ENCODE measurements at regions not wholly inside any gene's neighbourhood (a gene's known extent, or its start where the extent isn't known, plus 50 kb on each side); places are given as distances from the start of the nearest gene placed in this dataset.

- DNase-seq: no peak
These were observed 127.6 kb upstream of the LINC00305 start for GRCh38 chr18:64276311-64277090.

- no peak for DNase-seq
These were observed 126.9 kb upstream of the LINC00305 start for GRCh38 chr18:64275593-64276300.

GRCh38 chr18:64273724-64274123 is 124.8 kb upstream of the LINC00305 start:
- DNase-seq: no peak

- DNase-seq: no peak
These were observed 123.2 kb upstream of the LINC00305 start for GRCh38 chr18:64271975-64272659.

- no peak for DNase-seq
These were observed 122.4 kb upstream of the LINC00305 start for GRCh38 chr18:64271246-64271645.

- no peak for DNase-seq
These were observed 121.7 kb upstream of the LINC00305 start for GRCh38 chr18:64270608-64271007.

GRCh38 chr18:64270121-64270520 is 121.2 kb upstream of the LINC00305 start:
- no peak for DNase-seq

GRCh38 chr18:64264171-64264570 is 115.3 kb upstream of the LINC00305 start:
- DNase-seq: no peak

GRCh38 chr18:64260810-64261209 is 111.9 kb upstream of the LINC00305 start:
- no peak for DNase-seq

- no peak for DNase-seq
These were observed 111.0 kb upstream of the LINC00305 start for GRCh38 chr18:64259871-64260270.

- DNase-seq: no peak
These were observed 109.3 kb upstream of the LINC00305 start for GRCh38 chr18:64258111-64258650.

GRCh38 chr18:64254399-64255093 is 105.7 kb upstream of the LINC00305 start:
- no peak for DNase-seq

- no peak for DNase-seq
These were observed 105.0 kb upstream of the LINC00305 start for GRCh38 chr18:64253873-64254272.

- DNase-seq: no peak
These were observed 104.3 kb upstream of the LINC00305 start for GRCh38 chr18:64253222-64253621.

GRCh38 chr18:64248836-64249235 is 99.9 kb upstream of the LINC00305 start:
- no peak for DNase-seq

- DNase-seq: no peak
These were observed 96.4 kb upstream of the LINC00305 start for GRCh38 chr18:64245126-64245861.

GRCh38 chr18:64244571-64244970 is 95.7 kb upstream of the LINC00305 start:
- peak; percentile 1 for DNase-seq

- DNase-seq: no peak
These were observed 91.4 kb upstream of the LINC00305 start for GRCh38 chr18:64240316-64240715.

- no peak for DNase-seq
These were observed 89.2 kb upstream of the LINC00305 start for GRCh38 chr18:64238076-64238475.

GRCh38 chr18:64234321-64234720 is 85.4 kb upstream of the LINC00305 start:
- DNase-seq: no peak

- DNase-seq: no peak
These were observed 85.0 kb upstream of the LINC00305 start for GRCh38 chr18:64233851-64234250.

GRCh38 chr18:64220941-64221340 is 72.1 kb upstream of the LINC00305 start:
- no peak for DNase-seq
